ENCODE measurements at regions not wholly inside any gene's neighbourhood (a gene's known extent, or its start where the extent isn't known, plus 50 kb on each side); places are given as distances from the start of the nearest gene placed in this dataset.
"Not testable (repeated sequence)": the region's sequence is repeated elsewhere in the genome, so short reads cannot be mapped to it uniquely, and the experiment has no call there.

DNA sequence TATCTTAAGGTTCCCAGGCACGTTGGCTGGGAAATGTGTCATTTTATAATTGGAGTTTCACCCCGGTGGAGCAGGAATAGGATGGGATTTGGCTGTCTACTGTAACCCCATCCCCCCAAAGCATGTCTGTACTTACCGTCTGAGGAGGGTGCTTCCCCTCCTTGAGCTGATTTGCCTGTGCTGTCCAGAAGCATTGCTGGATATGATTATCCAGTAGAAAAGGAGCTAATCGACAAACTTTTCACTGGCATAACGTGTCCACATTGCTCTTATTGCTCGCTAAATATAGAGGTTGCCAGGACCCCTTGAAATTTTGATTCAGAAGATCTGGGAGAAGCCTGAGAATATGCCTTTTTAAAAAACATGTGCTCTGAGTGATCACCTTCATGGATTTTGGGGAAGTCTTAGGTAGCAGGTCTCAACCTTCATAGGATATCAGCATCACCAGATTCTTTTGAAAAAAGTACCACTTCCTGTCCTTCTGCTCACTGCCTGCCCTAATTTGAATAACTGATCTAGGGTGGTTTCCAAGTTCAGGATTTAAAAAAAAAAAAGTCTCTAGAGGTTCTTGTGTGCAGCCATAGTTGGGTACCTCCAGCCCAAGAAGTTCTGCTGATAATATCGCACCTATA lies 80.4 kb upstream of the KCNA1 start:
- DNase-seq = no peak
- Histone ChIP-seq H3K27ac (no peak overlapping the region), H3K4me3 (ENCODE audit: low read depth, low read length) (no peak overlapping the region), H3K9me3 (ENCODE audit: severe bottlenecking) (peaks cover 8% of the 10 kb centered on the region), H3K36me3 (no peaks in the 10 kb centered on the region), H3K27me3 (ENCODE audit: insufficient read depth, low read depth, severe bottlenecking) (no peaks in the 10 kb centered on the region)
- TF ChIP-seq, protein P1, sequence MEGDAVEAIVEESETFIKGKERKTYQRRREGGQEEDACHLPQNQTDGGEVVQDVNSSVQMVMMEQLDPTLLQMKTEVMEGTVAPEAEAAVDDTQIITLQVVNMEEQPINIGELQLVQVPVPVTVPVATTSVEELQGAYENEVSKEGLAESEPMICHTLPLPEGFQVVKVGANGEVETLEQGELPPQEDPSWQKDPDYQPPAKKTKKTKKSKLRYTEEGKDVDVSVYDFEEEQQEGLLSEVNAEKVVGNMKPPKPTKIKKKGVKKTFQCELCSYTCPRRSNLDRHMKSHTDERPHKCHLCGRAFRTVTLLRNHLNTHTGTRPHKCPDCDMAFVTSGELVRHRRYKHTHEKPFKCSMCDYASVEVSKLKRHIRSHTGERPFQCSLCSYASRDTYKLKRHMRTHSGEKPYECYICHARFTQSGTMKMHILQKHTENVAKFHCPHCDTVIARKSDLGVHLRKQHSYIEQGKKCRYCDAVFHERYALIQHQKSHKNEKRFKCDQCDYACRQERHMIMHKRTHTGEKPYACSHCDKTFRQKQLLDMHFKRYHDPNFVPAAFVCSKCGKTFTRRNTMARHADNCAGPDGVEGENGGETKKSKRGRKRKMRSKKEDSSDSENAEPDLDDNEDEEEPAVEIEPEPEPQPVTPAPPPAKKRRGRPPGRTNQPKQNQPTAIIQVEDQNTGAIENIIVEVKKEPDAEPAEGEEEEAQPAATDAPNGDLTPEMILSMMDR (IDR thresholded peaks at IDR 0.05; ENCODE audit: low read depth, low read length) = no peak

DNA sequence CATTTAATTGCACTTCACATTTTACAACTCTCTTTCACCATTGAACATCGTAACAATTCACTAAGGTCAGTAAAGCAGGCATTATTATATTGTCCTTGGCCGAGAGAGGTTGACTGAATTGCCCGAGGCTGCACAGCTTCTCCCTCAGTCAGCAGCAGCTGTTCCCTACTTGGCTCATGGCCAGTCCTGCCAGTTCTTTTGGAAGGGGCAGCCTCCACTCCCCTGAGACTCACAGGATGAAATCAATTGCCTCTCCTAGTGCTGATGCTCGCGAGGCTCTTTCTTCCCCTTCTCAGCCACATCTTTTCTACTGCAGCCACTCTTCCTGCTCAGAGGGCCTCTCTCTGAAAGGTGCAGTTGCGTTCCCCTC lies 79.9 kb upstream of the KCNA1 start:
- no peak for DNase-seq
- Histone ChIP-seq H3K27ac (no peak overlapping the region), H3K9me3 (ENCODE audit: severe bottlenecking) (peaks cover 8% of the 10 kb centered on the region), H3K4me3 (ENCODE audit: low read depth, low read length) (no peak overlapping the region), H3K27me3 (ENCODE audit: insufficient read depth, low read depth, severe bottlenecking) (no peaks in the 10 kb centered on the region), H3K36me3 (no peaks in the 10 kb centered on the region)
- TF ChIP-seq, protein P1 (IDR thresholded peaks at IDR 0.05; ENCODE audit: low read depth, low read length) = no peak

DNA sequence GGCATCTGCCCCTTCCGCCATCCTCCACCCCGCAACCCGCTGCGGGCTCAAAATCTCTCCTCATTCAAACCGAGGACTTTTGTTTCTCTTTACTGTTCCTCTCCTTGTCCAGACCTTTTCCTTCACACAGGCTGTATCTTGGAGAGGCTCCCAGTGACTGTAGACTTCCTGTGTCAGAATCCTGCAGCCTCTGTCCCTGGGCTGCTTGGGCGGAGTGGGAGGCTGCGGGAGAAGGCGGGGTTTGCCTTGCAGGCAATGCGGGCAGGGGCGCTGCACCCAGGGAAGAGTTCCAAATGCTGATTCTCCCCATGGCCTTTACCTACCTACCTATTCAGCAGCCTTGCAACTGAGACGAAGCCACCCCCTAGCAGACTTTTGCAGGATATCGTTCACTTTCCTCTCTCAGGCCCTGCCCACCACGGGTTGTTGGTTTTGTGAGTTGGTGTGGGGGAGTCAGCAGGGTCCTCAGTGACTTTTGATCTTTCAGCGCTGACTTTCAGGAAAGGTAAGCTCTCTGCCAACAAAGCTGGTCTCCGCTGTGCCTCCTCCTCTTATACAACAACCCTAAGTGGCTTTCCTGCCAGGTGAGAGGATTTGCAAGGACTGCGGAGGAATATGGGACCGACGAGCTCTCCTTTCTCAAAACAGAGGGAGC lies 79.0 kb upstream of the KCNA1 start:
- Histone ChIP-seq H3K27me3 (ENCODE audit: insufficient read depth, low read depth, severe bottlenecking) (no peaks in the 10 kb centered on the region), H3K36me3 (no peaks in the 10 kb centered on the region), H3K9me3 (ENCODE audit: severe bottlenecking) (peaks cover 8% of the 10 kb centered on the region), H3K4me3 (ENCODE audit: low read depth, low read length) (no peak overlapping the region), H3K27ac (no peak overlapping the region)
- no peak for DNase-seq
- TF ChIP-seq, protein P1 (IDR thresholded peaks at IDR 0.05; ENCODE audit: low read depth, low read length) = no peak

DNA sequence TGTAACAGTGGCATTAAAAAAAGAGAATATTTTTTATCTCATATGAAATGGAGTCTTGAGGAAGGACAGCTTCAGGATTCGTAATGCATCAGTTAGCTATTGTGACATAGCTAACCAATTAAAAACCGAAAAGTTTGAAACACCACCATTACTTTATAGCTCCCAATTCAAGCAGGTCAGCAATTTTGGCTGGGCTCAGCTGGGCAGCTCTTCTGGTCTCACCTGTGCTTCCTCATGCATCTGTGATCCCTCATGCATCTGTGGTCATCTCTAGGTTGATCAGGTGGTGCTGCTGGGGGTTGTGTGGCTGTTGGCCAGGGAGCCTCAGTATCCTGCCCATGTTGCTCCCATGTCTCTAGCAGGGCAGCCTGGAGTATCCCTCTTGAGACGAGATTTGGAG lies 76.7 kb upstream of the KCNA1 start:
- Histone ChIP-seq H3K4me3 (ENCODE audit: low read depth, low read length) (no peak overlapping the region), H3K9me3 (ENCODE audit: severe bottlenecking) (peaks cover 8% of the 10 kb centered on the region), H3K27me3 (ENCODE audit: insufficient read depth, low read depth, severe bottlenecking) (no peaks in the 10 kb centered on the region), H3K27ac (no peak overlapping the region), H3K36me3 (no peaks in the 10 kb centered on the region)
- DNase-seq = no peak
- TF ChIP-seq, protein P1 (IDR thresholded peaks at IDR 0.05; ENCODE audit: low read depth, low read length) = no peak

DNA sequence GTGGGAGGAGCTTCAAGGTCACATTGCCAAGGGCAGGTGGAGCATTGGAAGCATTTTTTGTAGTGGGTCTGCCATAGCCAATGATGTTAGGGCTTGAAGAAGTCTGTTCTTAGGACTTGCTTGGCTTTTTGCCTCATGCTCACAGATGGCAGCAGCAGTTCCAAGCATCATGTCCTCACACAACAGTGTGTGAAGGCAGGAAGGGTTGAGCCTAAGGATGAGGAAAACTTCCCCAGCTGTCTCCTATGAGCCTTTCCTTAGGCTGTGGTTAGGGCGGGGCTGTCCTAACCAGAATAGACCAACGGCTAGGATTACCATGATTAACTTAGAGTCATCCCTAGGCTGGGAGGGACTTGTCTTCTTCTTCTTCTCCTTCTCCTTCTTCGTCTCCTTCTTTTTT lies 76.2 kb upstream of the KCNA1 start:
- Histone ChIP-seq H3K27me3 (ENCODE audit: insufficient read depth, low read depth, severe bottlenecking) (no peaks in the 10 kb centered on the region), H3K4me3 (ENCODE audit: low read depth, low read length) (no peak overlapping the region), H3K9me3 (ENCODE audit: severe bottlenecking) (peaks cover 8% of the 10 kb centered on the region), H3K36me3 (no peaks in the 10 kb centered on the region), H3K27ac (no peak overlapping the region)
- DNase-seq = no peak
- TF ChIP-seq, protein P1 (IDR thresholded peaks at IDR 0.05; ENCODE audit: low read depth, low read length) = no peak

DNA sequence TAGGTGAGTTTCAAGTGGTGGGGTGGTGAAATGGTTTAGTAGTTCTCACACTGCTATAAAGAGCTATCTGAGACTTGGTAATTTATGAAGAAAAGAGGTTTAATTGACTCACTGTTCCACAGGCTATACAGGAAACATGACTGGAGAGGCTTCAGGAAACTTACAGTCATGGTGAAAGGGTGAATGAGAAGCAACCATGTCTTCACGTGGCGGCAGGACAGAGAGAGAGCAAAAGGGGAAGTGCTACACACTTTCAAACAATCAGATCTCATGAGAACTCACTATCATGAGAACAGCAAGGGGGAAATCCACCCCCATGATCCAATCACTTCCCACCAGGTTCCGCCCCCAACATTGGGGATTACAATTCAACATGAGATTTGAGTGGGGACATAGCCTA lies 67.3 kb upstream of the KCNA1 start:
- not testable (repeated sequence) for H3K9me3 ChIP-seq (ENCODE audit: severe bottlenecking)

More for the DNA sequence above, 67.3 kb upstream of the KCNA1 start:
- not testable (repeated sequence) for H3K27me3 ChIP-seq (ENCODE audit: insufficient read depth, low read depth, severe bottlenecking); H3K36me3 ChIP-seq; H3K4me3 ChIP-seq (ENCODE audit: low read depth, low read length); DNase-seq; H3K27ac ChIP-seq

Measured in WERI-Rb-1 (cell line).